K562 (cell line): ENCODE measurements at regions not wholly inside any gene's neighbourhood (a gene's known extent, or its start where the extent isn't known, plus 50 kb on each side); places are given as distances from the start of the nearest gene placed in this dataset.

ENCODE experiments used
- ATAC-seq: fragments of 200-7000 bp; cut with Tn5 transposase; 3 replicates; pipeline ENCODE4 v1.9.1; 2020; ENCODE audit warnings: moderate library complexity
- BruUV-seq: library from RNA; stranded (reverse); fragments of 400-500 nt; replicated peaks from 2 replicates; lab custom pipeline; 2021; lab: Mats Ljungman, UMichigan
- CTCF ChIA-PET: fragments of 300-600 bp; formaldehyde crosslinking; extraction: SDS; loops from one replicate; lab custom pipeline; 2021; ENCODE audit warnings: low intra/inter-chr PET ratio; lab: Yijun Ruan, JAX
- POLR2A ChIA-PET: fragments of 300-600, 350-650 bp; sonication (Branson Sonifier 250); formaldehyde crosslinking; extraction: SDS; loops from one replicate; lab custom pipeline; 2021; ENCODE audit warnings: antibody characterized with exemption, inconsistent platforms; lab: Yijun Ruan, JAX
- DNase-seq, 4 experiments: peaks; one replicate each; pipeline versions ENCODE4 v3.0.0 to v3.0.0-alpha.2; 2011 to 2018; ENCODE audit warnings: low spot score in 3 of 4, mixed read lengths in 3 of 4; ENCODE audit errors: extremely low read depth in 1 of 4
- FAIRE-seq: peaks from 2 replicates; lab custom pipeline; 2011; peaks lifted over from hg19 to GRCh38; lab: Jason Lieb, UNC
- H2AFZ ChIP-seq: 2 replicates; pipeline ENCODE4 v1.6.0; 2011; ENCODE audit warnings: low read depth, low read length, control low read depth, inconsistent platforms
- H3K27ac ChIP-seq: fragments of 200-600 bp; 3 replicates; pipeline ENCODE4 v1.8.0; 2011; ENCODE audit warnings: low read depth, mild to moderate bottlenecking, control low read depth, inconsistent platforms, low read length, moderate library complexity, mixed read lengths; ENCODE audit errors: extremely low read depth
- H3K27me3 ChIP-seq, 2 experiments: fragments of 300-600 bp in 1 of 2; 2 replicates in 1 of 2; 3 replicates in 1 of 2; pipeline versions ENCODE4 v1.6.0 to v1.8.0; 2011; ENCODE audit warnings: inconsistent platforms in 2 of 2, low read length in 2 of 2, mild to moderate bottlenecking in 1 of 2, mixed read lengths in 1 of 2, moderate library complexity in 1 of 2; ENCODE audit not compliant: control insufficient read depth in 2 of 2, insufficient read depth in 2 of 2
- H3K36me3 ChIP-seq: fragments of 300-600 bp; 3 replicates; pipeline ENCODE4 v1.8.0; 2011; ENCODE audit warnings: mild to moderate bottlenecking, low read length, inconsistent platforms; ENCODE audit not compliant: control insufficient read depth, insufficient read depth
- H3K4me1 ChIP-seq, 2 experiments: fragments of 200-600 bp in 1 of 2; replicated peaks in 1 of 2; 2 replicates in 1 of 2; 3 replicates in 1 of 2; pipeline versions ENCODE4 v1.5.1 to v1.8.0; 2011; ENCODE audit warnings: inconsistent platforms in 2 of 2, low read length in 2 of 2, mild to moderate bottlenecking in 1 of 2, mixed read lengths in 1 of 2, moderate library complexity in 1 of 2; ENCODE audit not compliant: control insufficient read depth in 2 of 2, insufficient read depth in 2 of 2
- H3K4me2 ChIP-seq: 2 replicates; pipeline ENCODE4 v1.6.1; 2011; ENCODE audit warnings: low read length, control low read depth, inconsistent platforms, mixed read lengths; ENCODE audit not compliant: insufficient read depth
- H3K4me3 ChIP-seq: fragments of 200-600 bp; sonication (generic), shearing (Covaris generic); 2 replicates; pipeline ENCODE4 v1.5.1; 2016; ENCODE audit warnings: control low read depth, inconsistent platforms
- H3K79me2 ChIP-seq: fragments of 200-600 bp; 3 replicates; pipeline ENCODE4 v1.8.0; 2011; ENCODE audit warnings: low read length, inconsistent platforms; ENCODE audit not compliant: control insufficient read depth, insufficient read depth
- H3K9ac ChIP-seq, 2 experiments: 2 replicates each; pipeline versions ENCODE4 v1.6.0 to v1.6.1; 2011; ENCODE audit warnings: low read depth in 2 of 2, low read length in 2 of 2, control low read depth in 1 of 2, inconsistent platforms in 1 of 2, mild to moderate bottlenecking in 1 of 2, mixed read lengths in 1 of 2; ENCODE audit not compliant: insufficient read depth in 1 of 2
- H3K9me1 ChIP-seq: one replicate; pipeline ENCODE4 v1.6.0; 2011; ENCODE audit warnings: inconsistent platforms, mild to moderate bottlenecking, low read length, moderate library complexity; ENCODE audit not compliant: control insufficient read depth, insufficient read depth
- H3K9me3 ChIP-seq: replicated peaks from 2 replicates; pipeline ENCODE4 v1.5.1; 2011; ENCODE audit warnings: low read depth, low read length, inconsistent platforms; ENCODE audit not compliant: control insufficient read depth, insufficient read depth
- H4K20me1 ChIP-seq: replicated peaks from 2 replicates; pipeline ENCODE4 v1.6.1; 2011; ENCODE audit warnings: low read length, inconsistent platforms, mixed read lengths; ENCODE audit not compliant: control insufficient read depth, insufficient read depth
- ATF7 ChIP-seq: fragments of 450-650 bp; IDR thresholded peaks from 2 replicates; pipeline ENCODE4 v1.7.1; 2014; ENCODE audit warnings: mild to moderate bottlenecking, moderate library complexity
- DACH1 ChIP-seq: fragments of 450-650 bp; IDR thresholded peaks from 2 replicates; pipeline ENCODE4 v1.6.1; 2018; ENCODE audit not compliant: partially characterized antibody
- HDAC6 ChIP-seq: IDR thresholded peaks from 2 replicates; pipeline ENCODE4 v1.6.1; 2012; ENCODE audit warnings: low read depth, mild to moderate bottlenecking, control low read depth, inconsistent platforms, low read length, moderate library complexity
- HLTF ChIP-seq: fragments of 450-650 bp; IDR thresholded peaks from 2 replicates; pipeline ENCODE4 v1.6.1; 2016
- MCM3 ChIP-seq: fragments of 450-650 bp; IDR thresholded peaks from 2 replicates; pipeline ENCODE4 v1.6.1; 2016
- PATZ1 ChIP-seq: fragments of 250-450 bp; sonication (Bioruptor Pico); IDR thresholded peaks from 2 replicates; pipeline ENCODE4 v1.5.0; 2020; ENCODE audit warnings: mild to moderate bottlenecking, borderline replicate concordance
- POLR3A ChIP-seq: IDR thresholded peaks from 2 replicates; pipeline ENCODE4 v1.6.1; 2011; ENCODE audit warnings: borderline replicate concordance, mild to moderate bottlenecking, moderate library complexity; ENCODE audit not compliant: insufficient read length, insufficient read depth; ENCODE audit errors: extremely low read depth
- RCOR1 ChIP-seq, 2 experiments: IDR thresholded peaks; 2 replicates each; pipeline ENCODE4 v1.6.1; 2012; ENCODE audit warnings: low read depth in 2 of 2, low read length in 2 of 2, borderline replicate concordance in 1 of 2, improper control_type of control experiment in 1 of 2
- SIRT6 ChIP-seq: IDR thresholded peaks from one replicate; pipeline ENCODE4 v1.6.1; 2012; ENCODE audit warnings: low read depth, mild to moderate bottlenecking, control low read depth, inconsistent platforms, low read length, moderate library complexity
- ZNF140 ChIP-seq: fragments of 250-450 bp; sonication (Bioruptor Pico); IDR thresholded peaks from 2 replicates; pipeline ENCODE4 v1.8.0; 2021; ENCODE audit warnings: moderate library complexity, mild to moderate bottlenecking, inconsistent platforms
- ZNF217 ChIP-seq: sonication (generic); formaldehyde crosslinking; IDR thresholded peaks from 2 replicates; pipeline ENCODE4 v1.8.0; 2022; ENCODE audit warnings: mild to moderate bottlenecking, missing genetic modification reagents
- ZNF584 ChIP-seq: fragments of 200-800 bp; sonication (Bioruptor generic); IDR thresholded peaks from 2 replicates; pipeline ENCODE4 v1.6.1; 2016; ENCODE audit warnings: low read depth, mild to moderate bottlenecking, missing genetic modification characterization, missing compliant biosample characterization
- ZNF77 ChIP-seq: fragments of 250-450 bp; sonication (Bioruptor Pico); IDR thresholded peaks from 2 replicates; pipeline ENCODE4 v1.5.0; 2020
- ZNF79 ChIP-seq: fragments of 250-450 bp; sonication (Bioruptor Pico); IDR thresholded peaks from 2 replicates; pipeline ENCODE4 v1.4.0; 2020; ENCODE audit warnings: low read depth, mild to moderate bottlenecking, moderate library complexity
- in situ Hi-C: fragments of 300-500 bp; cut with MboI; formaldehyde crosslinking; loops from 4 replicates; pipeline ENCODE4 v1.15.0; 2018; ENCODE audit warnings: inconsistent platforms, mixed read lengths
- intact Hi-C: fragments of 100-400 bp; cut with micrococcal nuclease; formaldehyde crosslinking; loops from 2 replicates; pipeline ENCODE4 v1.14.2; 2022
- TF ChIP-seq, protein P1 (sequence below): fragments of 450-650 bp; formaldehyde crosslinking; IDR thresholded peaks from 2 replicates; pipeline ENCODE4 v1.4.0; 2022; ENCODE audit warnings: missing genetic modification characterization

DNA sequence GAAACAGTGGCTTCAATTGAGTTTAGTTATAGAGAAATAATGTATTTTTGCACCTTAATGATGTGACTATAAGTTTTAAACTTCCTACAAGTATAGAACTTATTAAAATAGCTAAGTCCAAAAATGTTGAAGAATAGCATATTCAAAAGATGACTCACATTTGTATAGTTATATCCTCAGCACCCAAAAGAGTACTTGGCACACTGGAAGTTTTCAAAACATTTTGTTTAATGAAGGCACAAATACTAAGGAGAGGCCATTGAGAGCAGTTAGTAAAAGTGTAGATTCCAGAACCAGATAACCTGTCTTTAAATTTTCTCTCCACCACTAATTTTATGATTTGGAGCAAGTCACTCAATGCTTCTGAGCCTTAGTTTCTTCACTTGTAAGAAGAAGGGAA is 226.9 kb upstream of the MID1 start:
- Histone ChIP-seq H3K4me3 (no peak overlapping the region), H3K79me2 (no peaks in the 10 kb centered on the region), H3K27ac (no peak overlapping the region), H3K4me1 (peaks cover 3 to 7% of the 10 kb centered on the region in 2 experiments; a peak in 3 of 5 replicates), H4K20me1 (no peaks in the 10 kb centered on the region), H3K4me2 (no peak overlapping the region), H3K9me1 (no peaks in the 10 kb centered on the region), H3K27me3 (no peaks in the 10 kb centered on the region), H2AFZ (no peak overlapping the region), H3K9me3 (no peaks in the 10 kb centered on the region; the same call in 1 of the 2 replicates), H3K36me3 (no peaks in the 10 kb centered on the region), H3K9ac (no peak overlapping the region)
- in situ Hi-C loops (no loop called here), intact Hi-C loops (no loop called here)
- ChIA-PET POLR2A (no interaction called here), CTCF (no interaction called here)
- FAIRE-seq (no peak), ATAC-seq (no peak), DNase-seq (no peak)
- TF ChIP-seq ZNF217 (CRISPR knock-in tag), result no peak
- TF ChIP-seq ZNF584 (CRISPR knock-in tag), result no peak
- no peak for TF ChIP-seq HDAC6
- TF ChIP-seq RCOR1 (IDR thresholded peaks at IDR 0.05; ENCODE audit: borderline replicate concordance in 1 of 2, low read depth in 2 of 2, low read length in 2 of 2), result no peak
- no peak for TF ChIP-seq SIRT6
- TF ChIP-seq, protein P1, sequence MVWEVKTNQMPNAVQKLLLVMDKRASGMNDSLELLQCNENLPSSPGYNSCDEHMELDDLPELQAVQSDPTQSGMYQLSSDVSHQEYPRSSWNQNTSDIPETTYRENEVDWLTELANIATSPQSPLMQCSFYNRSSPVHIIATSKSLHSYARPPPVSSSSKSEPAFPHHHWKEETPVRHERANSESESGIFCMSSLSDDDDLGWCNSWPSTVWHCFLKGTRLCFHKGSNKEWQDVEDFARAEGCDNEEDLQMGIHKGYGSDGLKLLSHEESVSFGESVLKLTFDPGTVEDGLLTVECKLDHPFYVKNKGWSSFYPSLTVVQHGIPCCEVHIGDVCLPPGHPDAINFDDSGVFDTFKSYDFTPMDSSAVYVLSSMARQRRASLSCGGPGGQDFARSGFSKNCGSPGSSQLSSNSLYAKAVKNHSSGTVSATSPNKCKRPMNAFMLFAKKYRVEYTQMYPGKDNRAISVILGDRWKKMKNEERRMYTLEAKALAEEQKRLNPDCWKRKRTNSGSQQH (CRISPR knock-in tag), result no peak
- no peak for TF ChIP-seq ZNF77 (CRISPR knock-in tag)
- no peak for TF ChIP-seq POLR3A
- TF ChIP-seq PATZ1 (CRISPR knock-in tag), result no peak
- no peak for TF ChIP-seq HLTF
- no peak for TF ChIP-seq ZNF79 (CRISPR knock-in tag)
- TF ChIP-seq ZNF140, result no peak
- TF ChIP-seq MCM3, result no peak
- TF ChIP-seq ATF7, result no peak
- no peak for TF ChIP-seq DACH1
- no TSS peak for BruUV-seq
